OCI-LY7 (cell line): ENCODE measurements at regions not wholly inside any gene's neighbourhood (a gene's known extent, or its start where the extent isn't known, plus 50 kb on each side); places are given as distances from the start of the nearest gene placed in this dataset.
"Not testable (repeated sequence)": the region's sequence is repeated elsewhere in the genome, so short reads cannot be mapped to it uniquely, and the experiment has no call there.

Experiments
- EZH2phosphoT487 ChIP-seq: fragments of 200-600 bp; sonication (generic); IDR thresholded peaks from 2 replicates; pipeline ENCODE4 v1.6.1; 2018; ENCODE audit warnings: low read depth, borderline replicate concordance, mild to moderate bottlenecking, mixed run types, antibody characterized with exemption, low read length, moderate library complexity, mixed read lengths
- TF ChIP-seq, protein P1 (sequence below): fragments of 200-600 bp; sonication (generic); conservative IDR thresholded peaks from 2 replicates; pipeline ENCODE4 v1.5.1; 2014; ENCODE audit warnings: mild to moderate bottlenecking, antibody characterized with exemption, low read length, moderate library complexity, mixed read lengths

DNA sequence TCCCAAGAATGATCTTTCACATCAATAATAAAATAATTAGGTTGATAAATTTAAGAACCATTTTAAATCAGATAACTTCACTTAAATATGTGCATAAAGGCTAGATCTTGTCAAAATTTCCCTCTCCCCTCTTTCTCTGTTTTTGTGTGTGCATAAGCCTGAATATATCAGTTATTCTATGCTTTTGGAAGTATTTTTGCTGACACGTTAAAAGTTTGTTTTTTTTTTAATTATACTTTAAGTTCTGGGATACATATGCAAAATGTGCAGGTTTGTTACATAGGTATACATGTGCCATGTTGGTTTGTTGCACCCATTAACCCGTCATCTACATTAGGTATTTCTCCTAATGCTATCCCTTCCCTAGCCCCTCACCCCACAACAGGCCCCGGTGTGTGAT is 391.2 kb downstream of the UTRN start:
- TF ChIP-seq EZH2phosphoT487: not testable (repeated sequence)
- TF ChIP-seq, protein P1, sequence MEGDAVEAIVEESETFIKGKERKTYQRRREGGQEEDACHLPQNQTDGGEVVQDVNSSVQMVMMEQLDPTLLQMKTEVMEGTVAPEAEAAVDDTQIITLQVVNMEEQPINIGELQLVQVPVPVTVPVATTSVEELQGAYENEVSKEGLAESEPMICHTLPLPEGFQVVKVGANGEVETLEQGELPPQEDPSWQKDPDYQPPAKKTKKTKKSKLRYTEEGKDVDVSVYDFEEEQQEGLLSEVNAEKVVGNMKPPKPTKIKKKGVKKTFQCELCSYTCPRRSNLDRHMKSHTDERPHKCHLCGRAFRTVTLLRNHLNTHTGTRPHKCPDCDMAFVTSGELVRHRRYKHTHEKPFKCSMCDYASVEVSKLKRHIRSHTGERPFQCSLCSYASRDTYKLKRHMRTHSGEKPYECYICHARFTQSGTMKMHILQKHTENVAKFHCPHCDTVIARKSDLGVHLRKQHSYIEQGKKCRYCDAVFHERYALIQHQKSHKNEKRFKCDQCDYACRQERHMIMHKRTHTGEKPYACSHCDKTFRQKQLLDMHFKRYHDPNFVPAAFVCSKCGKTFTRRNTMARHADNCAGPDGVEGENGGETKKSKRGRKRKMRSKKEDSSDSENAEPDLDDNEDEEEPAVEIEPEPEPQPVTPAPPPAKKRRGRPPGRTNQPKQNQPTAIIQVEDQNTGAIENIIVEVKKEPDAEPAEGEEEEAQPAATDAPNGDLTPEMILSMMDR: not testable (repeated sequence)
